ENCODE measurements at regions not wholly inside any gene's neighbourhood (a gene's known extent, or its start where the extent isn't known, plus 50 kb on each side); places are given as distances from the start of the nearest gene placed in this dataset.

- TF ChIP-seq CTCF (IDR thresholded peaks at IDR 0.05) (no peak), EP300 (IDR thresholded peaks at IDR 0.05) (no peak), POLR2A (IDR thresholded peaks at IDR 0.05; ENCODE audit: low read depth) (no peak), POLR2AphosphoS5 (IDR thresholded peaks at IDR 0.05) (no peak)
Observed at GRCh38 chr17:71527311-71527710, 593.5 kb upstream of the SOX9 start.
